HEK293 (cell line): ENCODE measurements at regions not wholly inside any gene's neighbourhood (a gene's known extent, or its start where the extent isn't known, plus 50 kb on each side); places are given as distances from the start of the nearest gene placed in this dataset.

Source experiments
- CTCF ChIA-PET: fragments of 350-600 bp; formaldehyde crosslinking; extraction: SDS; loops from one replicate; lab custom pipeline; 2021; ENCODE audit warnings: antibody characterized with exemption; lab: Yijun Ruan, JAX
- POLR2A ChIA-PET: fragments of 300-600 bp; formaldehyde crosslinking; extraction: SDS; loops from one replicate; lab custom pipeline; 2020; ENCODE audit warnings: antibody characterized with exemption, inconsistent platforms; lab: Yijun Ruan, JAX
- H3K27ac ChIP-seq: fragments of 200-500 bp; sonication (Bioruptor generic); 2 replicates; pipeline ENCODE4 v1.5.1; 2014; ENCODE audit warnings: low read depth, low read length, control low read depth, inconsistent platforms; ENCODE audit errors: extremely low read depth
- H3K36me3 ChIP-seq, 2 experiments: fragments of 200-500 bp in 1 of 2; sonication (Bioruptor generic) in 1 of 2; 1 replicate in 1 of 2; 2 replicates in 1 of 2; pipeline ENCODE4 v1.5.1; 2014 to 2017; ENCODE audit warnings: inconsistent platforms in 2 of 2, low read length in 2 of 2; ENCODE audit not compliant: control insufficient read depth in 2 of 2, insufficient read depth in 1 of 2
- H3K4me1 ChIP-seq: fragments of 200-500 bp; sonication (Bioruptor generic); 2 replicates; pipeline ENCODE4 v1.5.1; 2014; ENCODE audit warnings: mild to moderate bottlenecking, low read length, inconsistent platforms; ENCODE audit not compliant: control insufficient read depth, insufficient read depth
- H3K4me3 ChIP-seq: 2 replicates; pipeline ENCODE4 v1.5.1; 2011; ENCODE audit warnings: low read depth, mild to moderate bottlenecking, control low read depth, low read length, moderate library complexity
- H3K9me3 ChIP-seq: fragments of 200-500 bp; sonication (Bioruptor generic); 2 replicates; pipeline ENCODE4 v1.5.1; 2014; ENCODE audit warnings: low read depth, low read length, inconsistent platforms; ENCODE audit not compliant: control insufficient read depth, insufficient read depth
- FEZF1 ChIP-seq: fragments of 450-650 bp; formaldehyde crosslinking; IDR thresholded peaks from 2 replicates; pipeline ENCODE4 v1.5.1; 2016; ENCODE audit warnings: missing biosample characterization, missing genetic modification characterization
- GLIS2 ChIP-seq: fragments of 450-650 bp; formaldehyde crosslinking; IDR thresholded peaks from 2 replicates; pipeline ENCODE4 v1.5.1; 2016; ENCODE audit warnings: missing biosample characterization, missing genetic modification characterization
- KLF1 ChIP-seq: fragments of 450-650 bp; formaldehyde crosslinking; IDR thresholded peaks from 2 replicates; pipeline ENCODE4 v1.5.1; 2016; ENCODE audit warnings: missing biosample characterization, missing genetic modification characterization
- KLF16 ChIP-seq: fragments of 450-650 bp; formaldehyde crosslinking; IDR thresholded peaks from 2 replicates; pipeline ENCODE4 v1.5.1; 2017; ENCODE audit warnings: missing biosample characterization, missing genetic modification characterization
- PRDM2 ChIP-seq: fragments of 450-650 bp; formaldehyde crosslinking; IDR thresholded peaks from 2 replicates; pipeline ENCODE4 v1.5.1; 2016; ENCODE audit warnings: missing biosample characterization, missing genetic modification characterization, borderline replicate concordance
- TSHZ1 ChIP-seq: fragments of 450-650 bp; formaldehyde crosslinking; IDR thresholded peaks from 2 replicates; pipeline ENCODE4 v1.5.1; 2016; ENCODE audit warnings: missing biosample characterization, missing genetic modification characterization, borderline replicate concordance
- ZBTB26 ChIP-seq: fragments of 450-650 bp; formaldehyde crosslinking; optimal IDR thresholded peaks from 2 replicates; pipeline ENCODE3; 2016; ENCODE audit warnings: missing biosample characterization, mild to moderate bottlenecking, missing genetic modification characterization
- ZNF2 ChIP-seq: fragments of 450-650 bp; formaldehyde crosslinking; IDR thresholded peaks from 2 replicates; pipeline ENCODE4 v1.5.1; 2016; ENCODE audit warnings: missing biosample characterization, missing genetic modification characterization
- ZNF202 ChIP-seq: fragments of 450-650 bp; formaldehyde crosslinking; IDR thresholded peaks from 2 replicates; pipeline ENCODE4 v1.5.1; 2016; ENCODE audit warnings: missing biosample characterization, missing genetic modification characterization, borderline replicate concordance
- ZNF26 ChIP-seq: fragments of 450-650 bp; formaldehyde crosslinking; IDR thresholded peaks from 2 replicates; pipeline ENCODE4 v1.5.1; 2016; ENCODE audit warnings: missing biosample characterization, missing genetic modification characterization
- ZNF266 ChIP-seq: fragments of 450-650 bp; formaldehyde crosslinking; IDR thresholded peaks from 2 replicates; pipeline ENCODE4 v1.5.1; 2016; ENCODE audit warnings: missing biosample characterization, missing genetic modification characterization, low read depth
- ZNF510 ChIP-seq: fragments of 450-650 bp; formaldehyde crosslinking; IDR thresholded peaks from 2 replicates; pipeline ENCODE4 v1.5.1; 2018; ENCODE audit warnings: mild to moderate bottlenecking, missing genetic modification characterization, missing biosample characterization; ENCODE audit not compliant: insufficient replicate concordance
- ZNF548 ChIP-seq: fragments of 450-650 bp; formaldehyde crosslinking; IDR thresholded peaks from 2 replicates; pipeline ENCODE4 v1.5.1; 2016; ENCODE audit warnings: missing biosample characterization, missing genetic modification characterization
- ZNF558 ChIP-seq: fragments of 450-650 bp; formaldehyde crosslinking; IDR thresholded peaks from 2 replicates; pipeline ENCODE4 v1.5.1; 2016; ENCODE audit warnings: missing biosample characterization, missing genetic modification characterization
- ZNF596 ChIP-seq: fragments of 450-650 bp; IDR thresholded peaks from 2 replicates; pipeline ENCODE4 v1.5.0; 2018; ENCODE audit warnings: missing biosample characterization, mild to moderate bottlenecking, missing genetic modification characterization, moderate library complexity
- ZNF624 ChIP-seq: fragments of 450-650 bp; formaldehyde crosslinking; IDR thresholded peaks from 2 replicates; pipeline ENCODE4 v1.5.1; 2017; ENCODE audit warnings: missing biosample characterization, missing genetic modification characterization
- ZNF658 ChIP-seq: fragments of 450-650 bp; formaldehyde crosslinking; IDR thresholded peaks from 2 replicates; pipeline ENCODE4; 2016; ENCODE audit warnings: missing biosample characterization, missing genetic modification characterization
- ZNF677 ChIP-seq: fragments of 450-650 bp; IDR thresholded peaks from 2 replicates; pipeline ENCODE4 v1.5.0; 2018; ENCODE audit warnings: missing biosample characterization, mild to moderate bottlenecking, missing genetic modification characterization, moderate library complexity
- ZNF768 ChIP-seq: fragments of 450-650 bp; formaldehyde crosslinking; IDR thresholded peaks from 2 replicates; pipeline ENCODE4 v1.5.1; 2018; ENCODE audit warnings: missing biosample characterization, mild to moderate bottlenecking, missing genetic modification characterization
- ZSCAN16 ChIP-seq: fragments of 450-650 bp; formaldehyde crosslinking; IDR thresholded peaks from 2 replicates; pipeline ENCODE4 v1.5.1; 2016; ENCODE audit warnings: missing biosample characterization, missing genetic modification characterization

GRCh38 chr20:11190741-11191140 lies 516.9 kb upstream of the JAG1 start:
- H3K4me1 ChIP-seq, result no peaks in the 10 kb centered on the region
- no peaks in the 10 kb centered on the region for H3K9me3 ChIP-seq
- ChIA-PET CTCF (interaction anchor here (1.3 kb wide), 1 partner anchor 14 kb away, joined by 3 read pairs; no protein-coding TSS in a partner anchor), POLR2A (no interaction called here)
- no peak overlapping the region for H3K27ac ChIP-seq
- TF ChIP-seq GLIS2 (tag by site-specific recombination) (no peak), ZNF548 (no peak), KLF1 (no peak), ZNF677 (tag by site-specific recombination) (no peak), ZNF658 (tag by site-specific recombination) (no peak), ZNF510 (tag by site-specific recombination) (no peak), ZNF2 (no peak), ZNF558 (tag by site-specific recombination) (no peak), ZNF202 (tag by site-specific recombination) (no peak), ZNF768 (tag by site-specific recombination) (no peak), FEZF1 (tag by site-specific recombination) (no peak), PRDM2 (tag by site-specific recombination) (no peak), ZNF596 (no peak), ZBTB26 (tag by site-specific recombination) (no peak), ZNF266 (tag by site-specific recombination) (no peak), KLF16 (no peak), ZSCAN16 (tag by site-specific recombination) (no peak), ZNF26 (no peak), ZNF624 (no peak), TSHZ1 (no peak)
- no peak overlapping the region for H3K4me3 ChIP-seq
- H3K36me3 ChIP-seq, result no peaks in the 10 kb centered on the region
